DMS 273 treated with DMSO at 0.1 percent for 48 hours (cell line): ENCODE measurements at regions not wholly inside any gene's neighbourhood (a gene's known extent, or its start where the extent isn't known, plus 50 kb on each side); places are given as distances from the start of the nearest gene placed in this dataset.

ENCODE experiments used
- DNase-seq: peaks from one replicate; lab custom pipeline; 2025; lab: John Stamatoyannopoulos, UW

DNA sequence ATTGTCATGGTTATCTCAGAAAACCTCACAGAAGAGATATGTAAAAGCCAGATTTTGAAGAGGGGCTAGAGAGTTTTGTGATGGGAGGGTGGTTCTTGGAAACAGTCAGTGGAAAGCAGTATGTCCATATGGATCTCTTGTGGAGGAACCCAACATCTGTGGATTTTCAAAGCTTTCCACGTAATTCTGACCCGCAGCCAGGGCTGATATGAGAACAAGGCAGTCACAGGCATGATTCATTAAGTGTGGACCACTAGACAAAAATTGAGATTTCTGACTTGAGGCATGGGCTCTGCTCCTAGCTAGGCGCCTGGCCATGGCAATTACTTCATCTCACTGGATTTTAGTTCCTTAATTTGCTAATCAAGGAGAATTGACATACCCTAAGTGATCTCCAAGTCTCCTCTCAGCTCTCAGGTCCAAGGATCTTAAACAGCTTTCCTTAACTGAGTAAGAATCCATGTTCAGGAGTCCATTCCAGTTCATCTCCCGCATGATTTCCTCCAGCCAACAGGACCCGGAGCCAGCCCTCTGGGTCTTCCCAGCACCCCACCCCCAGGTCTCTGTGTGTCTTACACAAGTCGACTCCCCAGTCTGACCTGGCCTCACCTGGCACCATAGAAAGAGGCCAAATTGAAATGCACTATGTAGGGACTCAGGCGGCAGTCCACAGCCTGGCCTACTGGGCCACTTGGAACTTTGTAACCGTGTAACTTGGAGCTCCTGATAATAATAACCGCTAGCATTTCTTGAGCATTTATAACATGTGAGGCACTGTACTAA, 176.3 kb upstream of the PARP11 start:
- no peak for DNase-seq

DNA sequence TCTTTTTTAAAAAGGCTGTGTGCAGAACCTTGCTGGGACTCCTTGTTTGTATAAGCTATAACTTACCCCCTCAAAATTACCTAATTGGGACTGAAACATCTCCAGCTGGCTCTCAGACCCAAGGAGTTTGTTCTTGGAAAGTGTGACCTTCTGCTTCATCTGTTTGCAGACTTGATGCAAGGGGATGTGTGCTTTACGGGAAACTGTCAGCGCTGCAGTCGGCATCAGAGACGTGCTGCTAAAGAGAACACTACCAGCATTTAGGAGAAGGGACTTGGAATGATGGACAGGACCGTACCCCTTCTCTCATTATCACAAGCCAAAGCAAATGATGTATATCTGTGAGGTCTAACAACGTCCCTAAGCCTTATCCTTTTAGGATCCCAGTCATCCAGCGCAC, 174.2 kb upstream of the PARP11 start:
- DNase-seq, result no peak

DNA sequence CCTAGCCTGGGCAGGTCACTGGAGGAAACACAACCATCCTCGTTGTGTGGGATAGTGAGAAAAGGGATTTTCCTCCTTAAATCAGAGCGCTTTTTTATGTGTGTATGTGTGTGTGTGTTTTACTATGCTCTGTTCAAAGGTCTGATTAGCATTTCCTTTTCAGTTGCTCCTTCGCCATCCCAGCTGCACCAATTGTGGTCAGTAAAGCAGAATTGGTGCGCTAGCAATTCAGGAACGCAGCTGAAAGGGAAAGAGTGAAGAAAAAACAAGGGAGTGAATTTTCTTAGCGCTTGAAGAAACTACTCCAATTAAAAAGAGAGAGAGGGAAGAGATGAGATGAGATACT, 173.3 kb upstream of the PARP11 start:
- no peak for DNase-seq

DNA sequence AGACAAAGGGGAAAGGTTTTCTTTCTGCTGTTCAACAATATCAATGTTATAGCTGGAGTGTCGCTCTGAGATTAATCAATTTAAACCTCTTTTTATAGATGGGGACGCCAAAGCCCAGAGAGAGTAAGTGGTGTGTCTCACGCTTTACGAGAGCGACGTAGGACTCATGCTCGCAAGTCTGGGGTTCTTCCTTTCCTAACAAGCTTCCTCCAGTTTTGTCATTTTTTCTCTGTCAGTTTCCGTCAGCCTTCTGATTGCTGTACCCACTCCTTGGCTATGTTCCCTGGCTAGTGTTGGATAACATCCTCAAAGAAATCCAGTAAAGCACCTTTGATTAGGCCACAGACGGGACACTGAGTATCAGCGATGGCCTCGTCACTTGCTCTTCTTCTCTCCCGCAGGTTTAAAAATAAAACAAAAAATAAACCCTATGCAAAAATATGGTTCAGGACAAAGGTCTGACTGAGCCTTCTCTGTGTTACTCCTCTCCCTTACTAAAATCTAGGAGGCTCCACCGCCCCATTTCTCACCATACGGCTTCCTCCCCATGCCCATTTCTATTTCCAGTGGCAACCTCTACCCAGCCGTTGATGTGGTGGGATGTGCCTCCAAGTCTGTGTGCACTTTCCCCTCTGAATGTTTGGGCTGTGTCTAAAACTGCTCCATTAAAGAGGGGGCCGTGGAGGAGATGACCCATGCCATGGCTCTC, 172.7 kb upstream of the PARP11 start:
- DNase-seq, result no peak

DNA sequence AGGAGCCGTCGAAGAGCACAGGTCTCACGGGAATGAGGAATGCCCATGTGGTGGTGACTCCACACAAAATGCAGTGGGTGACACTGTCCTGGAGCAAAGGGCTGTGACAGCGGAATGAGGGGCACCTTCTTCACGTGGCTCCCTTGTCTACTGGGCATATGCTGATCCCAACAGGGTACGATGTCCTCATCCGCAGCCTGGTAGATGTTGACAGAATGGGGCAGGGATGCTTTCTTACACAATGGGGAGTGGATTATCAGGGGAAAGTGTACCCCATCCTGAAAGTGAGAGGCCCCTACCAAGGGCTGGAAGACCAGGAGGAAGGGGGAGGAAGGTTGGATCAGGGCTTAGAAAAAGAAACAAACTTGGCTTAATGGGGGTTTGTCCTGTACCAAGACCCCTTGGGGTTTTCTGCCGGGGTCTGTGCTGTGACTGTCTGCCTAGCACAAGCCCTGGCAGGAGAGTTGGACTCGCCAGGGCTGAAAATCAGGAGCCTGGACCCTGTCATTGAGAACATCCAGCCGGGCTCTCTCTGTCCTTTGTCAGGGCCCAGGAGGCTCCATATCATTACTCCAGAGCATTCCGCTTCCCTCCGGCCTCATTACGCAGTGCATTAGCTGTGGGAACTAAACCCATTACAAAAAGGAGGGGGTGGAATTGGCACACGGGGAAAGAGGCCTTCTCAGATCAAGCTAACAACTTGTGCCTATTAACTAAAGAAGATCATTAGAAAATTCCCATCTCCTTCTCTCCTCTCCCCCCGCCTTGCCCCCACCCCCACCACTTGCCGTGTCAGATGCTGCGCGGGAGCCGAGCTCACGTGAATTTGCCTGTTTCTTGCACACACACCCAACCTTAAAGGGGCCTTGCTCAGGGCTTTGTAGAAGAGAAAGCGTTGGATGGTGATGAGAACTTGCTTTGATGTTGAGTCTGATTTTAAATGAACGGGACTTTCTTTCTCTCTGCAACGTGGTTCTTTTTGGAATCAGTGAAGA, 171.8 kb upstream of the PARP11 start:
- DNase-seq, result no peak

DNA sequence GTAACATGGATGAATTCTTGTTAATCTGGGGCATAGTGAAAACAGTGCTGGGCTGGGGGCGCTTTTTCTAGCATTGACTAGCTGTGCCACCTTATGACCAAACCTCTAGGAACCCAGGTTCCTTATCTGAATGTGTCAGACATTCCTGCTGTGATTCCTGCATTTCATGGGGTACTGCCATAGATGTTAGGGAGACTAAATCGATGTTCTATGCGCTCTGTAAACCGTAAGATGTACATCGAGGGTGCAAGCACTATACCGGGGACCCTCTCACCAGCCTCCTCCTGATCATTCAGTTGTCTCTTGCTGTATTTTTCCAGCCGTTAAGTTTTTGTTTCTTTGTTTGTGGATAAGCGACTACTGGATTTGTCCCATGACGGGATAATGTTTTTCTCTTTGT, 170.9 kb upstream of the PARP11 start:
- no peak for DNase-seq

DNA sequence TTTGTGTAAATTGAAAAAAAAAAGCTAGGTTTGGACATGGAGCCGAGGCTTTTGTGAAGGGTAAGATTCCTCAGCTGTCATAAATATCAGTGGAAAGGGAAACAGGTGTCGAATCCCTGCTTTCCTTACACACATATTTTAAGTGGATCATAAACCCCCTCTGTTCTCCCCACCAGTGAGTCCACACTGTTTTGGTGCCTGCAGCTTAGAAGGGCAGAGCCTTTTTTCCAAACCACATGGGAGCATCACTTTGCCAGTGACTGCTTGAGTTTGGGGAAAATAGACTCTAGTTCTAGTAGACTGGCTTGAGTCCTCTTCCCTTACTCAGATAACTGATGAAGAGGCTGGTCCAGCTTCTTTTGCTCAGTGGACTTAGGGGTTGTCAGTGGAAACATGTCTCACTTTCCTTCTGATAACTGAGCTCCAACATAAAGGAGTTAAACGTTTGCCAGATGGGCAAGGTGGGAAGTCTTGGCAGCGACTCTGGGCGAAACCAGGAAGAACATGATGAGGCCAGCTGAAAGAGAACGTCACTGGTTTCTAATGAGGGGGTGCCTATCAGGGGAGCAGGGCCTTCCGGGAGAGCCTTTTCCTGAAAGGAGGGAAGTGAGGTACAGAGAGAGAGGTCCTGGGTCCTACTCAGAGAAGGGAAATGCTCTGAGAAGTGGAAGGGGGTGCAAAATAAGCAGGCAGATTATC, 168.1 kb upstream of the PARP11 start:
- no peak for DNase-seq

DNA sequence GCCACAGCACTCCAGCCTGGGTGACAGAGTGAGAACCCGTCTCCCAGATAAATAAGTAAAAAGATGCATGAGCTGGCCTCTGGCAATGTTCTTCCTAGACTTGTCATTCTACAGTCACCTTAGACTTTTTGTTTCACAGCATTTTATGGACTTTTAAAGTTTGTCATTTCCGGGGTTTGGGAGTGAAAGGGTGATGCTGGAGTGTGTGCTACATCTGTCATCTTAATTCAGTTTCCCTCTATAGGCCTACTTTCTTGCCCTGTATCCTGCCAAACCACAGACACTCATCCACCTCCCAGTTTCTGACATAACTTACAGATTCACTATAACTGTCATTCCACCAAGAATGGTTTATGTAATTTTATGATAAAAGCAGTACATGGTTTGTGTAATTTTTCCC, 166.7 kb upstream of the PARP11 start:
- DNase-seq, result no peak

DNA sequence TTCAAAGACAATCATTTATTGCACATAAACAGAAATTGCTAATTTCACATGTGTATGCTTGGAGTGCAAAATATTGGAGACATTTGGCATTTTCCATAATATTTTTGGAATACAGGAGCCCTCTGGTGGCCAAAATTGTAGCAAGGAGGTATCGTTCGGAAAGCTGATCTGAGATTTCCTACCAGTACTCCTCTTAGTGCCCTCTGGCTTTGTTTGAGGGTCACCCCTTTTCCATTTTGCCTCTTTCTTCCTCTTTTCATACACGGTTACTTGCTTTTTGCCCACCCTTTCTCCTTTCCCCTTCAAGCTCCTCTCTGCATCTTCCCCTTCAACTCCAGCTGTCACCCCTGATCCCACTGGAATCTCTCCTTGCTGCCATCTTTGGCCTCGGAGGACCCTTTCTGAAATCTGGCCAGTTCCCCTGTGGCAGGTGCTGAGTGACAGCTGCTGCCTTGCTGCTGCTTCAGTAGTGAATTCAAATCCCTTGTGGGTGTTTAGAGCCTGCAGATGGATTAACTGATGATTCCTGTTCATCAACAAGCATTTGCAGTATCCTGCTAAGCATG, 164.6 kb upstream of the PARP11 start:
- no peak for DNase-seq

DNA sequence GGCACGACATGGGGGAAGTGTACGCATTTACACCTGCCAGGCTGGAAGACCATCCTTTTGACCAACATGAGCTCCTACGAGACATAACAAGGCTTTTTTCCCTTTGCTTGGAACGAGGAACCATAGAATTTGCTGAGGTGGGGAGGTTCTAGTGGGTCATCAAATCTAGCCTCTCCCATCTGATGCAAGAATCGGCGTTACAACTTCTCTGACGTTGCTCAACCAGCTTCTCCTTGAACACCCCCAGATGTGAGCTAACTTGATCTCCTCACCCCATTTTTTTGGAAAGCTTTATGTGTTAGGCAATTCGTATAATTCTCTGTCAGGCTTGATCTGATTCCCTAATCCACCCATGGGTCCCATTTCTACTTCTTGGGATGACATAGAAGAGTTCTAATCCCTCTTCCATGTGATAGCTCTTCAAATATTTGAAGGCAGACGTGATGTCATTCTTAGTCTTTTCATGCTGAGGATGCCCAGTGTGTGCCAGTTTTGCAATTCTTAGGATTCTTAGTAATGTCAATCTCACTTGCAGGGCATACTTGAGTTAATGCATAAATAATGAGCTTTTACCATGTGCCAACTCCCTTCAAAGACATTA, 163.6 kb upstream of the PARP11 start:
- no peak for DNase-seq

DNA sequence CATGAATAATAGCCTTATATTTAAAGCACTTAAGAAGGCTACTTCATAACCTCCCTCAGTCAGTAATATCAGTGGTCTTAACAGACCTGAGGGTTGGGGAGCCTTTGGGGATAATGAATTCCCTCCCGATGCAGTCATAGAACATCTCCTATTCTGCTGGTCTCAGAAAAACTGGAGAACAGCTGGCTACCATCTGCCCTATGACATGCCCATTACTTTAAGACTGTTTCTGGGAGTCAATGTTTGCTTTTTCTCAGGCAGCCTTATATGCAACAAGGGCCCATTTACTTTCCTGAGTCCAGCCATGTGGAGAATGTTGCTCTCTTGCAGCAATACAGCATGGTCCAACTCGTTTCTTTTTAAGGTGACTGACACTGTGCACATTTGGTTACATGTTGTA, 161.7 kb upstream of the PARP11 start:
- DNase-seq, result no peak

DNA sequence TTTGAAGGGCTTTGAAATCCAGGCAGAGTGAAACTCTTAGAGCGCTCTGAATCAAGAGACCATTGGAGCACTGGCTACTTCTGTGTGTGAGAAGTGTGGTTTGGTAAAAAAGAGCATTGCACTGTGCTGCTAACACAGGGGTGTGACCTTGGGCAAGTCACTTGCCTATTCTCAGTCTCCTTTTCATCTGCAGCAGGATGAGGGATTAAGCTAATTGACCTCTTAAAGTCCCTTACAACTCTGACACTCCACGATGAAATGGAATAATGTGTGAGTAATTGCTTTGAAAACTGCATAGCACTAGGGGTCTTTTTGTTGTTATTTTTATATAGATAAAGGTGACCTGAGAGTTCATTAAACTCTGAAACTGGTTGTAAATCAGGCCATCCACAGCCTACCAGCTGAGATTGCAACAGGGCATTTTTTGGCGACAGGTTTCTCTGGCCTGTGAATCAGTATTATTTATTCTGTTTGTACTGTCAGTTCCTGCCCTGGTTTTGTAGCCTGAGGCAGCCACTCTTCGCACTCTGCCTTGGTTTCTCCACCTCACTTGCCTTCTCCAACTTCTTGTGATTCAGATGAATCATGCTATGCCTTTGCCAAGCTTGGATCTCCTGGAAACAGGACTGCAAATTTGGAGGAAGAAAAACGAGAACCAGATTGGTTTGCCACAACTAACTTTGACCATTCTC, 159.9 kb upstream of the PARP11 start:
- DNase-seq, result no peak

DNA sequence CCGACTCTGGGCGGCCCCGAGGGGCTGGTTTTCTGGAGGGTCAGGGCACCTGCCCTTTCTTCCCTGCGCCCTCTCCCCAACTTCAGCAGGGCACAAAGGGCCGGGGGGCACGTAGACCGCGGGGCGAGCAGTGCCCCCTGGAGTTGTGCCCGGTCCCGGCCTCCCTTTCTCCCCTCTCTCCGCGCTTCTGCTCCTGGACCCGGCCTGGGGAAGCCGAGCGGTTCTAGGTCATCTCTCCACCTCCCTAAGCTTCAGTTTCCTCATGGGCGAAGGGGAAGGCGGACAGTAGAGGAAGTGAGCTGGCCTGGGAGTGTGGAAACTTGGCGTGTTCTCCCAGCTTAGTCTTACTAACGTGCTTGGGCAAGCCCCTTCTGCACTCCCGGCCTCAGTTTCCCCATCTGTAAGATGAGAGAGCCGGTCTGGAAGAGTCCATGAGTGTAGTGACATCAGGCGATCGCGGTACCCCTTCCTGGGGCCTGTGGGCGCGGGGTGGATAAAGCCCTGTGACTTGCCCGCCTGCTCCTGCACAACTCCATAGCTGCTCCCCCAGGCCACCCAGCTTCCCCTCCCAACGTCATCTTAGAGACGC, 158.6 kb upstream of the PARP11 start:
- no peak for DNase-seq

DNA sequence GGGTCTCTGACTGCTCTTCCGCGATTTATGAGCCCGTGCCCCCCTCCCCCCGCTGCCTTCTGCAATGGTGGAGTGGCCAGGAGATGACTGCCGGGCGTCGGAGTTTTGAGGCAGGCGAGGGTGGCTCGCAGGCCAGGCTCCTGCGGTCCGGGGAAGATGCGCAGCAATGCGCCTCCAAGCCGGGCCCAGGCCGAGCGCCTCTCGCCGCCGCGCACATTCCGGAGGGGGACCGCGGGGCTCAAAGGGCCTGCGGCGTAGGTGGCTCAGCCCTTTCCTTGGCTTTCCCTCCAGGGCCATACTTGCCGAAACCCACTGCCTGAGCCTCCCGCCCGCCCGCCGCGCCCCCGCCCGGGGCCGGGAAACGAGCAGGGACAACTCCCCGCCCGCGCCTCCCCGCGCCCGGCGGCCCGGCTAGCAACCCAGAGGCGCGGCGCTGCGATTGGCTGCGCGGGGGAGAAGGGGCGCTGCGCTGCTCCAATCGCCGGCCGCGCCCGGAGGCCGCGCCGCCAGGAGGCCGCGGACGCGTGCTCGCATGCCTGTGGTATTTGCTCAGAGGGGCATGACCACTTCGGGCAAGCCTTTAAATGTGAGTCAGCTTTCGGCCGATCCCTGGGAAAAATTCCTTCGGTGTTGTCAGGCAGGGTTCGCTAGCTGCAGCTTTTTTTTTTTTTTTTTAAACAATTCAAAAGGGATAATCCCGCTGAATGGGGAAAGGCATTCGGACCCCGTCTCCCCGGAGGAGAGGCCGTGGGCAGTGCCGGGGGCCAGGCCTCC, 157.9 kb upstream of the PARP11 start:
- peak; percentile 15 for DNase-seq

DNA sequence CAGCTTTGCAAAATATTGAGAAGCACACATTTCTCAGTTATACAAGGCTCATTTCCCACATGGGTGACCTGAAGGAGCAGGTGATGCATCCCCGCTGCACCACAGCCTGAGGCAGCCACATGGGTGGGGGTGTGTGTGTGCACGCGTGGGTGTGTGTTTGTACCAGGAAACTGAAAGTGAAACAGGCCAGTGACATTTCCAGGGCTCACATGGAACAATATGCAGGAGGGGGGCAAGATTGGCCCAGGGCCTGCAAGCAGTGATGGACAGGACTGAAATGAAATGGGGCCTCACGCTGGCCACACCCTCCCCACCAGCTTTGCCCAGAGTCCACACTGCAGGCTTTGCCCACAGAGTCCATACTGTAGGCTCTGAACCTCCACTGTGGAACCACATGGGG, 154.2 kb upstream of the PARP11 start:
- DNase-seq, result no peak

DNA sequence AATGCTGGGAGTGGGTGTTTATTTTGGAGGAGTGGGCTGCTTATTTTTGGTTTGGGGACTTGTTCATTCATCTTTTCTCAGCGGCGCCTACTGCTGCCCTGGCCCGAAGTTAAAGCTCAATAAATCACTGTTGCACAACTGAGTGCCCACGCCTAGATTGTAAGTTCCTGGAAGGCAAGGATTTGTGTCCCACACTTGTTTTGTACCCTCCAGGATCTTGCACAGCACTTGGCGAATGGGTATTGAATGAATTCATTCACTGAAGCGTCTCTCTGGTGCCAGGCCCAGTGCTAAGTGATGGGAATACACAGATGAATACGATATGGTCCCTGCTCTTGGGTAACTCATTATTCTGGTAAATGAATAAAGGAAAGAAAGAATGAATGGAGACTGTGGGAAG, 153.3 kb upstream of the PARP11 start:
- DNase-seq, result no peak

DNA sequence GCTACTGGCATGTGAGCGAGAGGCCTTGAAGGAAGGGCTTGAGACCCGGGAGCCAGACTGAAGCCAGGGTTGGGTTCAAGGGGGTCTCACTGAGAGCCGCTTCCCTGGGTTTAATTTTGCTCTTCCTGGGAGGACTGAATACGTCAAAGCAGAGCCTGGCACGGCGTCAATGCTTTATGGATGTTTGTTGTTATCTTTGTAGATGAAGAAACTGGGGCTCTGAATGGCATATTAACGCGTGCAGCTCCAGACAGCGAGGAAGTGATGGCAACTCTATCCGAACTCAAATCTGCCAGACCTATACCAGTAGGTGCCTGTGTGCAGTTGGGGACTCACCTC, 152.8 kb upstream of the PARP11 start:
- DNase-seq, result no peak

DNA sequence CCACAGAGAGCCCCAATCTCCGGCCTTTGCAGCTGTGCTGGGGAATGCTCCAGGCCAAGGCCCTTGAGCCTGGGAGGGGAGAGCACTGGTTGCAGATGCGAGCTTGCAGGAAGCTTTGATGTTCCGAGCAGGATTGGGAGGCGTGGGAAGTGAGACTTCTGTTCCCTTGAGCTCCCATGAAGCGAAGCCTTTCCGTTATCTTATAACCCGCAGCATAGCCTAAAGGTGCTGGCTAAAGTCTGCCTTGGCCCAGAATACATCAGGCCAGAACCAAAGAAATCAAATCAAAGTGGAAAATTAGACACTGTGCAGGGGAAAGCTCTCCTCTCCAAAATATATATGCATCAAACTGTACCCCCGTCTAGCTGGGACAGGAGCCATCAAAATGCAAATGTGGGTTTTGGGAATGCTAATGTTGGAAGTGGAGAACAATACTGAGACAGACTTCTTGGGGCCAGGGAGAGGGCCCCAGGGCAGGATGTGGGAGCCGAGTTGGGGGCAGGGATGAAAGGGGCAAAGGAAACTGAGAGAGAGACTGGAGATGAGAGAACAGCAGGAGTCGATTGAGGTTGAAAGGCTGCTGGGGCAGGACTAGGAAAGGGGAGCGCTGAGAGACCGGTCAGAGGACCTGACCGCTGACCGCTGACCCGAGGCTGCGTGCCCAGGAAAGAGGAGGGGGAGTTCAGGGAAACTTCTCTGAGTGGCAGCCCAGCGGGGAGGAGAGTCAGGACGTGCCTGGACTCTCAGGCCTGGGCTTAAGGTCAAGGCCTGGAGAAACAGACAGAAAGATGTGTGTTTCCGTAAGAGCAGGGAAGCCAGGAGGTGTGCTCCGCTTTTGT, 152.2 kb upstream of the PARP11 start:
- DNase-seq, result no peak

DNA sequence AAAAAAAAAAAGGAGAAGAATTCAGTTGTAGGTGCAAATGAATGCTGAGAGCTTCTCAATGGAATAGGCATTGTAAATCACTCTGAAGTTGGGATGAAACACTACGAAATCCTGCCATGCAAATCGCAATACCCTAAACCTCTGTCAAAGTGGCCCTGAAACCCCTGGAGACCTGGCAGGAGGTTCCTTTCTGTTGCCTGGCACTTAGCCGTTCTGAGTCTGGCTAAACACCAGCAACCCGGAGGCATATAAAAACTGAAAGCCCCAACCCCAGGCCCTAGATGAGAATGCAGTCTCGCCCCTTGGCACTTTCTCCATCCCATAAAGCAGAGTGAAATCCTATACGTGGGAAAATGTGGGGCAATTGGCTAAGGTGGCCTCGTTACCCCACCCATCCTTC, 151.5 kb upstream of the PARP11 start:
- DNase-seq, result no peak
